ENCODE measurements at regions not wholly inside any gene's neighbourhood (a gene's known extent, or its start where the extent isn't known, plus 50 kb on each side); places are given as distances from the start of the nearest gene placed in this dataset.

GRCh38 chr9:16930578-16930977, 60.1 kb upstream of the BNC2 start:
- DNase-seq, result no peak

- DNase-seq, result peak; percentile 53
Observed at GRCh38 chr9:16928179-16928945, 57.9 kb upstream of the BNC2 start.

- DNase-seq, result no peak
Observed at GRCh38 chr9:16925426-16925825, 55.0 kb upstream of the BNC2 start.

DNA sequence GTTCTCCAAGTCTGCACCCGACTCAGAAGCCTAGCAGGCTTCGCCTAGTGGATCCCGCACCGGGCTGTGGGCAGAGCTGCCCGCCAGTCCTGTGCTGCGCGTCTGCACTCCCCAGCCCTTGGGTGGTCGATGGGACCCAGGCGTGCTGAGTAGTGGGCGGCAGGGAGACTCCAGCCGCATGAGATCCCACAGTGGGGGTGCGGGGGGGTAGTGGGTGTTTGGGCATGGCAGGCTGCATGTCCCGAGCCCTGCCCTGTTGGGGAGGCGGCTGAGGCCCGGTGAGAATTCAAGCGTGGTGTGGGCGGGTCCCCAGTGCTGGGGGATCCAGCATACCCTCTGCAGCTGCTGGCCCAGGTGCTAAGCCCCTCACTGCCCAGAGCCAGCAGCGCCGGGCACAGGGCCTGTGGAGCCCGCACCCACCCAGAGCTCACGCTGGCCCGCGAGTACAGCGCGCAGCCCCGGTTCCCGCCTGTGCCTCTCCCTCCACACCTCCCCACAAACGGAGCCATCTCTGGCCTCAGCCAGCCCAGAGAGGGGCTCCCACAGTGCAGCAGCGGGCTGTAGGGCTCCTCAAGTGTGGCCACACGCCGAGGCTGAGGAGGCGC, 53.9 kb upstream of the BNC2 start:
- DNase-seq, result no peak

DNA sequence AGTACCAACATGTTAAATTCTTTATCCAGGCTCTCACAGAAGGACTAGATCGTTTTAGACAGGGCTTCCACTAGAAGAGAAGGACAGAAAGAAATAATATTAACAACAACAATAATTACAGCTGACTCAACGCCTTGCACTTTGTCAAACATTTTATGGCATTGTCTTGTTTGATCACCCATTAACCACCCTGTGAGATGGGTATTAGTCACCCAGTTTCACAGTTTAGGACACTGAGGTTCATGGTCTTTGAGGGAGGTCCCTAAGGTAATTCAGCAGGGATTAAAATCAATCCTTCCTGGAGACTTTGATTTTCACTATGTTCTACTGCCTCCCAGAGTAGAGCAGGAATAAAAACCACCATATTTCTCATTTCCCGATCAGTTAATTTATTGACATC, 51.4 kb upstream of the BNC2 start:
- peak; percentile 67 for DNase-seq

All from fibroblast of skin of right quadriceps (primary cell).